HG02938 (cell line): ENCODE measurements at regions not wholly inside any gene's neighbourhood (a gene's known extent, or its start where the extent isn't known, plus 50 kb on each side); places are given as distances from the start of the nearest gene placed in this dataset.
"Not testable (repeated sequence)": the region's sequence is repeated elsewhere in the genome, so short reads cannot be mapped to it uniquely, and the experiment has no call there.

Source experiments
- ATAC-seq: cut with Tn5 transposase; IDR thresholded peaks from one replicate; pipeline ENCODE4 v1.9.1; 2021; ENCODE audit warnings: mild to moderate bottlenecking, moderate library complexity; ENCODE audit not compliant: unreplicated experiment

GRCh38 chr5:94027145-94027544, 285.7 kb upstream of the POU5F2 start:
- no peak for ATAC-seq

GRCh38 chr5:94025788-94026473, 284.5 kb upstream of the POU5F2 start:
- no peak for ATAC-seq

GRCh38 chr5:94024620-94025019, 283.2 kb upstream of the POU5F2 start:
- no peak for ATAC-seq

- ATAC-seq = no peak
These were observed 282.7 kb upstream of the POU5F2 start for GRCh38 chr5:94024101-94024500.

GRCh38 chr5:94021246-94021645, 279.8 kb upstream of the POU5F2 start:
- ATAC-seq = no peak

- ATAC-seq = no peak
These were observed 276.2 kb upstream of the POU5F2 start for GRCh38 chr5:94017579-94017978.

- ATAC-seq = no peak
These were observed 269.4 kb upstream of the POU5F2 start for GRCh38 chr5:94010814-94011213.

GRCh38 chr5:94009161-94009560, 267.8 kb upstream of the POU5F2 start:
- no peak for ATAC-seq

- no peak for ATAC-seq
These were observed 257.6 kb upstream of the POU5F2 start for GRCh38 chr5:93998951-93999455.

GRCh38 chr5:93997562-93997961, 256.2 kb upstream of the POU5F2 start:
- no peak for ATAC-seq

- peak; percentile 75 for ATAC-seq
These were observed 253.8 kb upstream of the POU5F2 start for GRCh38 chr5:93995126-93995621.

- ATAC-seq = no peak
These were observed 251.8 kb upstream of the POU5F2 start for GRCh38 chr5:93993161-93993560.

- ATAC-seq = no peak
These were observed 249.2 kb upstream of the POU5F2 start for GRCh38 chr5:93990504-93991070.

GRCh38 chr5:93985940-93986570, 244.7 kb upstream of the POU5F2 start:
- not testable (repeated sequence) for ATAC-seq

- no peak for ATAC-seq
These were observed 236.8 kb upstream of the POU5F2 start for GRCh38 chr5:93978222-93978621.

GRCh38 chr5:93967923-93968322, 226.5 kb upstream of the POU5F2 start:
- ATAC-seq = no peak

GRCh38 chr5:93964421-93964820, 223.0 kb upstream of the POU5F2 start:
- ATAC-seq = no peak

GRCh38 chr5:93960042-93960441, 218.6 kb upstream of the POU5F2 start:
- ATAC-seq = no peak

GRCh38 chr5:93956006-93956405, 214.6 kb upstream of the POU5F2 start:
- no peak for ATAC-seq

GRCh38 chr5:93954421-93955069, 213.1 kb upstream of the POU5F2 start:
- no peak for ATAC-seq

- no peak for ATAC-seq
These were observed 212.0 kb upstream of the POU5F2 start for GRCh38 chr5:93953442-93953841.
